Activated CD4-positive, alpha-beta T cell treated with anti-CD3 and anti-CD28 coated beads, Interleukin-2, amount 50 U/mL, for 1 hour (primary cell): ENCODE measurements at regions not wholly inside any gene's neighbourhood (a gene's known extent, or its start where the extent isn't known, plus 50 kb on each side); places are given as distances from the start of the nearest gene placed in this dataset.

Experiments used
- DNase-seq: peaks from one replicate; pipeline ENCODE4 v3.0.0-alpha.2; 2020

DNA sequence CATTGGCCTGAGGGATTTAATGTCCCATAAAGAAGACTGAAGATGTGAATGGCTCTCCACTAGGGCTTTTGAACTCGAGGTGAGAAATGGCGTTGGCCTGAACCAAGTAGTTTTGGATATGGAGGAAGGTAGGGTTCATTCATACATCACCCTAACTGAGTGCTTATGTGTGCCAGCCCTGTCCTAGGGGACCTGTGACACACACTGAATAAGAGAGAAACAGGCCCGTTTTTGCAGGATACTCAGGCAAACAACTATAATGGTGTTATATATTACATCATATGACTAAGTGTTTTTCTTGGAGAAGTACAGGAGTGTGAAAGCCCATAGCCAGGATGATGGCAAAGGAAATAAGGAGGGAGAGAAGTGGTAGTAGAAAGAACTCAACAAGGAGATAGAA, 368.1 kb downstream of the TMEM135 start:
- no peak for DNase-seq

GRCh38 chr11:87405356-87405755, 367.6 kb downstream of the TMEM135 start:
- DNase-seq = no peak

- DNase-seq = no peak
Measured at GRCh38 chr11:87401653-87402052, 363.9 kb downstream of the TMEM135 start.

DNA sequence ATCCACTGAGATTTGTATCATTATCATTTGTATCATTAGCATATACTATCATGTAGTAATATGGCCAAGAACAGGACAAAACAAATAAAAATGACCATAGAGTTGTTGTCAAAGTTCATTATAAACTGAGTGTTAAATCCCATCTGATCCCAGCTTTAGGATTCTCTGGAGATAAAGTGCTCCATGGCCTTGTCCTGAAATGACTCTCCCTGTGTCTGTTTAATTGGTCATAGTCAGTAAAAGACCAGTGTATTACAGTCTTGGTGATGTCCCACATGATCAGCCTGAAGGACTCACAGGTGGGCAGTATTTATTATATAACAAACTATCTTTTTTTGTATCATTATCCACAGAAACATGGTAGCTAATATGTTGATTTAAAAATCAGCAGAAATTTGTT, 361.6 kb downstream of the TMEM135 start:
- DNase-seq = no peak

DNA sequence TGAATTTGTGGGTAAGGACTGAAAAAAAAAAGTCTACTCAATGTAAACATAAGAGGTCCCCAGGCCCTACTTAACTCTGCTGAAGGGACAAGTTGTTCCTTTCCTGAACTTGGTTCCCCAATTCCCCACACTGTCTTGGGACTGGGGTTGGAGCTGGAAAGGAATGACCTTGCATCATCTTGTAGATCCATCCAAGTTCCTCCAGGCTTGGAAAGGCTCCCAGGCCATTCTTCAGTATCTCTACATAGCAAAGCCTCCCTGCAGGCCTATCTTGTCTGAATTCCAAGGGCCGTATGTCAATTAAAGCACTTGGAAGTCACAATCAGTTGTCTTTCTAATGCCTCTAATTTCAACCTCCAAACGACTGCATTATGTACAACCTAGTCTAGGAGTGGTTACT, 361.2 kb downstream of the TMEM135 start:
- no peak for DNase-seq

GRCh38 chr11:87397011-87397865, 359.5 kb downstream of the TMEM135 start:
- no peak for DNase-seq

DNA sequence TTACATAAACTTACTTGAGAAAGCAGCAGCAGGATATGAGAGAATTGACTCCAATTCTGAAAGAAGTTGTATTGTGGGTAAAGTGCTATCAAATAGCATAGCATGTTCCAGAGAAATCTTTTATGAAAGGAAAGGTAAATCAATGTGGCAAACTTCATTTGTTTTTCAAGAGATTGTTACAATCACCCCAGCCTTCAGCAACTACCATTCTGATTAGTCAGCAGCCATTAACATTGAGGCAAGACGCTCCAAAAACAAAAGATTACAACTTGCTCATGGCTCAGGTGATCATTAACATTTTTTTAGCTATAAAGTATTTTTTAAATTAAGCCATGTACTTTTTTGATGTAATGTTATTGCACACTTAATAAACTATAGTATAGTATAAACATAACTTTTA, 357.2 kb downstream of the TMEM135 start:
- no peak for DNase-seq

- DNase-seq = no peak
Measured at GRCh38 chr11:87392665-87393064, 354.9 kb downstream of the TMEM135 start.

GRCh38 chr11:87391496-87391895, 353.8 kb downstream of the TMEM135 start:
- DNase-seq = no peak

- DNase-seq = no peak
Measured at GRCh38 chr11:87384078-87384729, 346.5 kb downstream of the TMEM135 start.

GRCh38 chr11:87374038-87374807, 336.5 kb downstream of the TMEM135 start:
- DNase-seq = no peak
